Mesenchymal stem cell (in vitro differentiated cells and primary cell): ENCODE measurements at regions not wholly inside any gene's neighbourhood (a gene's known extent, or its start where the extent isn't known, plus 50 kb on each side); places are given as distances from the start of the nearest gene placed in this dataset.

Experiments
- DNase-seq: peaks from one replicate; pipeline ENCODE4 v3.0.0-alpha.2; 2013
- H2AFZ ChIP-seq: one replicate; pipeline ENCODE4 v1.6.1; 2013; ENCODE audit warnings: low read depth, mild to moderate bottlenecking, control low read depth, inconsistent platforms, low read length, moderate library complexity
- H2AK5ac ChIP-seq: 2 replicates; pipeline ENCODE4 v1.6.1; 2013; ENCODE audit warnings: low read length, moderate library complexity, mild to moderate bottlenecking, inconsistent platforms; ENCODE audit not compliant: severe bottlenecking
- H2BK120ac ChIP-seq: one replicate; pipeline ENCODE4 v1.6.1; 2013; ENCODE audit warnings: low read depth, mild to moderate bottlenecking, inconsistent platforms, low read length, moderate library complexity
- H2BK12ac ChIP-seq, 2 experiments: one replicate each; pipeline ENCODE4 v1.6.1; 2013; ENCODE audit warnings: inconsistent platforms in 2 of 2, low read length in 2 of 2, mild to moderate bottlenecking in 2 of 2, moderate library complexity in 2 of 2, control low read depth in 1 of 2
- H2BK15ac ChIP-seq: one replicate; pipeline ENCODE4 v1.6.1; 2013; ENCODE audit warnings: mild to moderate bottlenecking, low read depth, inconsistent platforms; ENCODE audit not compliant: poor library complexity, severe bottlenecking
- H2BK5ac ChIP-seq: 2 replicates; pipeline ENCODE4 v1.6.1; 2013; ENCODE audit warnings: low read depth, mild to moderate bottlenecking, low read length, control low read depth, inconsistent platforms; ENCODE audit not compliant: poor library complexity, severe bottlenecking
- H3K14ac ChIP-seq, 2 experiments: one replicate each; pipeline ENCODE4 v1.6.1; 2013; ENCODE audit warnings: inconsistent platforms in 2 of 2, low read length in 2 of 2, control low read depth in 1 of 2, mild to moderate bottlenecking in 1 of 2, moderate library complexity in 1 of 2
- H3K18ac ChIP-seq, 2 experiments: one replicate each; pipeline ENCODE4 v1.6.1; 2013; ENCODE audit warnings: inconsistent platforms in 2 of 2, low read length in 2 of 2, control low read depth in 1 of 2, low read depth in 1 of 2, mild to moderate bottlenecking in 1 of 2
- H3K23ac ChIP-seq, 2 experiments: one replicate each; pipeline ENCODE4 v1.6.1; 2013; ENCODE audit warnings: inconsistent platforms in 2 of 2, low read length in 2 of 2, mild to moderate bottlenecking in 2 of 2, moderate library complexity in 2 of 2, control low read depth in 1 of 2
- H3K27ac ChIP-seq: 2 replicates; pipeline ENCODE4 v1.5.1; 2013; ENCODE audit warnings: mild to moderate bottlenecking, moderate library complexity, low read length, control low read depth, inconsistent platforms; ENCODE audit not compliant: poor library complexity, severe bottlenecking
- H3K27me3 ChIP-seq, 2 experiments: 2 replicates each; pipeline versions ENCODE4 v1.6.1 to v1.7.0; 2013; ENCODE audit warnings: low read length in 2 of 2, mild to moderate bottlenecking in 2 of 2, moderate library complexity in 2 of 2, control low read depth in 1 of 2, inconsistent platforms in 1 of 2; ENCODE audit not compliant: control insufficient read depth in 1 of 2, insufficient read depth in 1 of 2
- H3K36me3 ChIP-seq, 2 experiments: 2 replicates each; pipeline versions ENCODE4 v1.6.1 to v1.7.0; 2013; ENCODE audit warnings: low read length in 2 of 2, control low read depth in 1 of 2, inconsistent platforms in 1 of 2, low read depth in 1 of 2, mild to moderate bottlenecking in 1 of 2; ENCODE audit not compliant: insufficient read depth in 2 of 2, control insufficient read depth in 1 of 2
- H3K4ac ChIP-seq, 2 experiments: one replicate each; pipeline ENCODE4 v1.6.1; 2013; ENCODE audit warnings: inconsistent platforms in 2 of 2, low read length in 2 of 2, mild to moderate bottlenecking in 2 of 2, moderate library complexity in 2 of 2, control low read depth in 1 of 2, low read depth in 1 of 2
- H3K4me1 ChIP-seq: 2 replicates; pipeline ENCODE4 v1.6.1; 2013; ENCODE audit warnings: low read depth, low read length, control low read depth; ENCODE audit not compliant: control insufficient read depth, insufficient read depth
- H3K4me2 ChIP-seq: 2 replicates; pipeline ENCODE4 v1.6.1; 2013; ENCODE audit warnings: low read length, mild to moderate bottlenecking, inconsistent platforms; ENCODE audit not compliant: poor library complexity, severe bottlenecking
- H3K4me3 ChIP-seq, 2 experiments: 2 replicates each; pipeline versions ENCODE4 v1.5.1 to v1.7.0; 2013; ENCODE audit warnings: low read length in 2 of 2, mild to moderate bottlenecking in 2 of 2, control low read depth in 1 of 2, low read depth in 1 of 2; ENCODE audit not compliant: insufficient read depth in 1 of 2
- H3K79me1 ChIP-seq: replicated peaks from 2 replicates; pipeline ENCODE4 v1.6.1; 2013; ENCODE audit warnings: mild to moderate bottlenecking, control low read depth, low read length, inconsistent platforms; ENCODE audit not compliant: poor library complexity, severe bottlenecking
- H3K9ac ChIP-seq: 2 replicates; pipeline ENCODE4 v1.7.0; 2013; ENCODE audit warnings: mild to moderate bottlenecking, low read length, moderate library complexity
- H3K9me3 ChIP-seq: 2 replicates; pipeline ENCODE4 v1.7.0; 2013; ENCODE audit warnings: mild to moderate bottlenecking, low read length; ENCODE audit not compliant: control insufficient read depth
- H4K8ac ChIP-seq: one replicate; pipeline ENCODE4 v1.6.1; 2013; ENCODE audit warnings: inconsistent platforms, mild to moderate bottlenecking, low read length, moderate library complexity
- H4K91ac ChIP-seq: one replicate; pipeline ENCODE4 v1.6.1; 2013; ENCODE audit warnings: mild to moderate bottlenecking, low read length, inconsistent platforms
- WGBS: methylation state at CpG from one replicate; pipeline ENCODE4 v1.1.7; 2013; ENCODE audit warnings: mixed read lengths; 5-methylcytosine and 5-hydroxymethylcytosine counted together

- no peak overlapping the region for H3K27ac ChIP-seq
- no peaks in the 10 kb centered on the region for H3K9me3 ChIP-seq
- H2BK5ac ChIP-seq, result no peak overlapping the region
- H3K23ac ChIP-seq, result no peak overlapping the region
- no peak overlapping the region for H3K9ac ChIP-seq
- WGBS, result no CpG with 5 or more reads among the region's 1 CpG
- no peaks in the 10 kb centered on the region for H3K36me3 ChIP-seq
- H2AK5ac ChIP-seq, result no peak overlapping the region
- H3K4ac ChIP-seq, result no peak overlapping the region
- H4K8ac ChIP-seq, result no peak overlapping the region
- DNase-seq, result no peak
- no peak overlapping the region for H2BK15ac ChIP-seq
- no peak overlapping the region for H2BK120ac ChIP-seq
- H3K14ac ChIP-seq, result no peak overlapping the region
- no peaks in the 10 kb centered on the region for H3K4me1 ChIP-seq
- H3K18ac ChIP-seq, result no peak overlapping the region
- H3K4me3 ChIP-seq, result no peak overlapping the region
- H3K79me1 ChIP-seq, result no peaks in the 10 kb centered on the region
- H2BK12ac ChIP-seq, result no peak overlapping the region
- no peak overlapping the region for H3K4me2 ChIP-seq
- H4K91ac ChIP-seq, result no peak overlapping the region
- no peak overlapping the region for H2AFZ ChIP-seq
- H3K27me3 ChIP-seq, result no peaks in the 10 kb centered on the region
Observed at GRCh38 chr4:156472624-156473023, 499.0 kb downstream of the PDGFC start.

- Histone ChIP-seq H2AFZ (no peak overlapping the region), H3K14ac (no peak overlapping the region), H3K27me3 (no peaks in the 10 kb centered on the region), H3K79me1 (no peaks in the 10 kb centered on the region), H3K4me1 (no peaks in the 10 kb centered on the region), H4K8ac (no peak overlapping the region), H4K91ac (no peak overlapping the region), H3K4ac (no peak overlapping the region), H3K9me3 (no peaks in the 10 kb centered on the region), H3K27ac (no peak overlapping the region), H3K4me3 (no peak overlapping the region), H3K18ac (no peak overlapping the region), H2BK15ac (no peak overlapping the region), H2AK5ac (no peak overlapping the region), H3K36me3 (no peaks in the 10 kb centered on the region), H2BK120ac (no peak overlapping the region), H2BK5ac (no peak overlapping the region), H3K4me2 (no peak overlapping the region), H2BK12ac (no peak overlapping the region), H3K9ac (no peak overlapping the region), H3K23ac (no peak overlapping the region)
- 96% methylated on average over 5 of the region's 5 CpGs for WGBS
- no peak for DNase-seq
Observed at GRCh38 chr4:156459584-156459983, 505.9 kb upstream of the CTSO start.

- no peak for DNase-seq
- no peaks in the 10 kb centered on the region for H3K36me3 ChIP-seq
- no peak overlapping the region for H2BK15ac ChIP-seq
- no peak overlapping the region for H3K4ac ChIP-seq
- no peak overlapping the region for H2AFZ ChIP-seq
- no CpG with 5 or more reads among the region's 2 CpGs for WGBS
- H4K8ac ChIP-seq, result no peak overlapping the region
- no peak overlapping the region for H2BK120ac ChIP-seq
- H3K23ac ChIP-seq, result no peak overlapping the region
- H3K4me1 ChIP-seq, result no peaks in the 10 kb centered on the region
- no peak overlapping the region for H3K18ac ChIP-seq
- no peak overlapping the region for H3K27ac ChIP-seq
- no peak overlapping the region for H3K4me2 ChIP-seq
- H2AK5ac ChIP-seq, result no peak overlapping the region
- H2BK12ac ChIP-seq, result no peak overlapping the region
- H3K4me3 ChIP-seq, result no peak overlapping the region
- H3K79me1 ChIP-seq, result no peaks in the 10 kb centered on the region
- H3K9ac ChIP-seq, result no peak overlapping the region
- H4K91ac ChIP-seq, result no peak overlapping the region
- H3K14ac ChIP-seq, result no peak overlapping the region
- no peaks in the 10 kb centered on the region for H3K27me3 ChIP-seq
- H3K9me3 ChIP-seq, result peaks cover 4% of the 10 kb centered on the region
- no peak overlapping the region for H2BK5ac ChIP-seq
Observed at GRCh38 chr4:156456830-156457229, 503.2 kb upstream of the CTSO start.

- Histone ChIP-seq H3K9ac (no peak overlapping the region), H3K27ac (no peak overlapping the region), H3K4ac (no peak overlapping the region), H3K4me2 (no peak overlapping the region), H4K91ac (no peak overlapping the region), H3K4me1 (no peaks in the 10 kb centered on the region), H2AK5ac (no peak overlapping the region), H2BK12ac (no peak overlapping the region), H2BK120ac (no peak overlapping the region), H3K18ac (no peak overlapping the region), H2AFZ (no peak overlapping the region), H3K4me3 (no peak overlapping the region), H3K79me1 (no peaks in the 10 kb centered on the region), H3K36me3 (no peaks in the 10 kb centered on the region), H3K27me3 (no peaks in the 10 kb centered on the region), H4K8ac (no peak overlapping the region), H2BK5ac (no peak overlapping the region), H3K23ac (no peak overlapping the region), H2BK15ac (no peak overlapping the region), H3K14ac (no peak overlapping the region), H3K9me3 (no peaks in the 10 kb centered on the region)
- DNase-seq, result no peak
- WGBS, result 95% methylated on average over 10 of the region's 10 CpGs
Observed at GRCh38 chr4:156443488-156443887, 489.8 kb upstream of the CTSO start.
